H1 (cell line): ENCODE measurements at regions not wholly inside any gene's neighbourhood (a gene's known extent, or its start where the extent isn't known, plus 50 kb on each side); places are given as distances from the start of the nearest gene placed in this dataset.

ENCODE experiments used
- CTCF ChIA-PET: fragments of 300-600 bp; sonication (Branson Sonifier 250); formaldehyde crosslinking; loops from one replicate; lab custom pipeline; 2021; ENCODE audit not compliant: partially characterized antibody; lab: Charles Lee
- POLR2A ChIA-PET: fragments of 300-600 bp; sonication (Branson Sonifier 250); formaldehyde crosslinking; loops from one replicate; lab custom pipeline; 2021; ENCODE audit warnings: inconsistent platforms; ENCODE audit not compliant: partially characterized antibody; lab: Charles Lee
- DNase-seq, 2 experiments: peaks; one replicate each; pipeline versions ENCODE4 v3.0.0 to v3.0.0-alpha.2; 2010 to 2022; ENCODE audit warnings: low spot score in 2 of 2, low read depth in 1 of 2, mixed read lengths in 1 of 2
- FAIRE-seq: peaks from 2 replicates; lab custom pipeline; 2011; peaks lifted over from hg19 to GRCh38; lab: Jason Lieb, UNC
- H2AFZ ChIP-seq: 2 replicates; pipeline ENCODE4 v1.8.1; 2012; ENCODE audit warnings: low read length, inconsistent platforms
- H2AK5ac ChIP-seq: 2 replicates; pipeline ENCODE4 v1.6.1; 2013; ENCODE audit warnings: low read depth, low read length
- H2BK120ac ChIP-seq: replicated peaks from 2 replicates; pipeline ENCODE3; 2013; ENCODE audit warnings: low read depth, low read length, inconsistent platforms
- H2BK12ac ChIP-seq: 2 replicates; pipeline ENCODE4 v1.6.1; 2013; ENCODE audit warnings: low read depth, low read length
- H2BK15ac ChIP-seq: 2 replicates; pipeline ENCODE4 v1.6.1; 2013; ENCODE audit warnings: low read length
- H2BK20ac ChIP-seq: 2 replicates; pipeline ENCODE4 v1.6.1; 2013; ENCODE audit warnings: low read length
- H2BK5ac ChIP-seq: 2 replicates; pipeline ENCODE4 v1.6.1; 2013; ENCODE audit warnings: low read depth, low read length
- H3K14ac ChIP-seq: 2 replicates; pipeline ENCODE4 v1.6.1; 2013; ENCODE audit warnings: inconsistent platforms; ENCODE audit not compliant: insufficient read length
- H3K18ac ChIP-seq: 2 replicates; pipeline ENCODE4 v1.6.1; 2013; ENCODE audit warnings: low read length; ENCODE audit errors: extremely low read depth
- H3K23ac ChIP-seq: 2 replicates; pipeline ENCODE4 v1.6.1; 2013; ENCODE audit warnings: inconsistent platforms; ENCODE audit not compliant: insufficient read length
- H3K23me2 ChIP-seq: 2 replicates; pipeline ENCODE4 v1.6.1; 2013; ENCODE audit warnings: low read depth, low read length
- H3K27ac ChIP-seq: 2 replicates; pipeline ENCODE4 v1.6.1; 2011; ENCODE audit warnings: low read depth, low read length, inconsistent platforms
- H3K27me3 ChIP-seq, 4 experiments: replicated peaks in 1 of 4; 1 replicate in 1 of 4; 2 replicates in 3 of 4; pipeline versions ENCODE4 v1.6.1 to v1.8.1; 2011 to 2013; ENCODE audit warnings: low read length in 3 of 4, mild to moderate bottlenecking in 3 of 4, inconsistent platforms in 2 of 4, mixed read lengths in 2 of 4, moderate library complexity in 1 of 4; ENCODE audit not compliant: control insufficient read depth in 3 of 4, insufficient read depth in 3 of 4; ENCODE audit errors: extremely low read depth in 1 of 4
- H3K36me3 ChIP-seq, 4 experiments: 2 replicates each; pipeline versions ENCODE4 v1.6.1 to v1.8.1; 2011 to 2013; ENCODE audit warnings: mild to moderate bottlenecking in 4 of 4, low read length in 3 of 4, moderate library complexity in 2 of 4, control low read depth in 1 of 4, inconsistent platforms in 1 of 4; ENCODE audit not compliant: insufficient read depth in 4 of 4, control insufficient read depth in 2 of 4
- H3K4ac ChIP-seq: replicated peaks from 2 replicates; pipeline ENCODE3; 2013; ENCODE audit warnings: low read length, low read depth, mixed read lengths, inconsistent platforms; ENCODE audit not compliant: insufficient read length
- H3K4me1 ChIP-seq, 4 experiments: replicated peaks in 1 of 4; 1 replicate in 1 of 4; 2 replicates in 3 of 4; pipeline versions ENCODE4 v1.6.1 to v1.8.1; 2011 to 2013; ENCODE audit warnings: low read length in 3 of 4, inconsistent platforms in 2 of 4, mixed read lengths in 1 of 4; ENCODE audit not compliant: insufficient read depth in 4 of 4, control insufficient read depth in 3 of 4
- H3K4me2 ChIP-seq, 2 experiments: 2 replicates each; pipeline versions ENCODE4 v1.6.1 to v1.8.1; 2011 to 2013; ENCODE audit warnings: low read depth in 2 of 2, low read length in 2 of 2, control low read depth in 1 of 2, inconsistent platforms in 1 of 2, mild to moderate bottlenecking in 1 of 2; ENCODE audit not compliant: insufficient read depth in 1 of 2
- H3K4me3 ChIP-seq, 4 experiments: fragments of 200-600, 300-600 bp in 1 of 4; sonication (generic), shearing (Covaris generic), sonication (Bioruptor Twin) in 1 of 4; 2 replicates each; pipeline versions ENCODE4 v1.5.1 to v1.8.1; 2011 to 2016; ENCODE audit warnings: low read length in 4 of 4, low read depth in 3 of 4, control low read depth in 2 of 4, inconsistent platforms in 2 of 4, mild to moderate bottlenecking in 2 of 4, mixed read lengths in 1 of 4, moderate library complexity in 1 of 4; ENCODE audit not compliant: insufficient read depth in 2 of 4; ENCODE audit errors: extremely low read depth in 1 of 4
- H3K56ac ChIP-seq: replicated peaks from 2 replicates; pipeline ENCODE3; 2013; ENCODE audit warnings: low read depth, mild to moderate bottlenecking, mixed read lengths, low read length, inconsistent platforms; ENCODE audit not compliant: insufficient read length
- H3K79me1 ChIP-seq: 2 replicates; pipeline ENCODE4 v1.6.1; 2013; ENCODE audit warnings: low read depth, low read length, control low read depth
- H3K79me2 ChIP-seq, 2 experiments: 2 replicates each; pipeline versions ENCODE4 v1.6.1 to v1.8.1; 2012 to 2013; ENCODE audit warnings: low read length in 2 of 2, mild to moderate bottlenecking in 2 of 2, inconsistent platforms in 1 of 2; ENCODE audit not compliant: insufficient read depth in 2 of 2, control insufficient read depth in 1 of 2
- H3K9ac ChIP-seq, 4 experiments: replicated peaks in 1 of 4; 1 replicate in 1 of 4; 2 replicates in 3 of 4; pipeline versions ENCODE4 v1.6.1 to v1.8.1; 2011 to 2013; ENCODE audit warnings: low read depth in 3 of 4, low read length in 3 of 4, control low read depth in 2 of 4, mild to moderate bottlenecking in 2 of 4, moderate library complexity in 2 of 4, inconsistent platforms in 1 of 4; ENCODE audit errors: extremely low read depth in 1 of 4
- H3K9me3 ChIP-seq, 2 experiments: 2 replicates each; pipeline versions ENCODE4 v1.6.1 to v1.8.1; 2012 to 2013; ENCODE audit warnings: mild to moderate bottlenecking in 2 of 2, moderate library complexity in 2 of 2, control low read depth in 1 of 2, inconsistent platforms in 1 of 2, low read depth in 1 of 2, low read length in 1 of 2, mixed read lengths in 1 of 2; ENCODE audit not compliant: insufficient read depth in 2 of 2
- H4K20me1 ChIP-seq, 2 experiments: replicated peaks in 1 of 2; 2 replicates each; pipeline versions ENCODE3 to v1.8.1; 2011 to 2013; ENCODE audit warnings: inconsistent platforms in 2 of 2, low read length in 2 of 2, mild to moderate bottlenecking in 1 of 2; ENCODE audit not compliant: insufficient read depth in 2 of 2, control insufficient read depth in 1 of 2
- H4K5ac ChIP-seq: 2 replicates; pipeline ENCODE4 v1.6.1; 2013; ENCODE audit warnings: low read length, low read depth, mixed read lengths, inconsistent platforms; ENCODE audit not compliant: insufficient read length
- H4K8ac ChIP-seq: 2 replicates; pipeline ENCODE4 v1.8.0; 2013; ENCODE audit warnings: mild to moderate bottlenecking, moderate library complexity, low read length, inconsistent platforms; ENCODE audit not compliant: insufficient read depth; ENCODE audit errors: extremely low read depth
- H4K91ac ChIP-seq: replicated peaks from 2 replicates; pipeline ENCODE3; 2013; ENCODE audit warnings: low read length, mixed read lengths, inconsistent platforms; ENCODE audit not compliant: insufficient read length
- GABPA ChIP-seq: IDR thresholded peaks from 2 replicates; pipeline ENCODE4 v1.6.1; 2011; ENCODE audit warnings: mild to moderate bottlenecking, low read length, moderate library complexity, borderline replicate concordance; ENCODE audit not compliant: insufficient read depth
- WGBS, 2 experiments: shearing (Covaris generic) in 1 of 2; methylation state at CpG; one replicate each; pipeline versions ENCODE4 v1.1.6 to v1.1.7; 2013 to 2015; ENCODE audit warnings: low lambda C conversion rate in 2 of 2, mixed read lengths in 2 of 2, inconsistent platforms in 1 of 2, low coverage in 1 of 2, missing lambda C conversion rate in 1 of 2; ENCODE audit not compliant: insufficient replicate concordance in 2 of 2, insufficient coverage in 1 of 2, insufficient read length in 1 of 2; ENCODE audit errors: extremely low coverage in 1 of 2, missing lambda C conversion rate in 1 of 2; 5-methylcytosine and 5-hydroxymethylcytosine counted together

DNA sequence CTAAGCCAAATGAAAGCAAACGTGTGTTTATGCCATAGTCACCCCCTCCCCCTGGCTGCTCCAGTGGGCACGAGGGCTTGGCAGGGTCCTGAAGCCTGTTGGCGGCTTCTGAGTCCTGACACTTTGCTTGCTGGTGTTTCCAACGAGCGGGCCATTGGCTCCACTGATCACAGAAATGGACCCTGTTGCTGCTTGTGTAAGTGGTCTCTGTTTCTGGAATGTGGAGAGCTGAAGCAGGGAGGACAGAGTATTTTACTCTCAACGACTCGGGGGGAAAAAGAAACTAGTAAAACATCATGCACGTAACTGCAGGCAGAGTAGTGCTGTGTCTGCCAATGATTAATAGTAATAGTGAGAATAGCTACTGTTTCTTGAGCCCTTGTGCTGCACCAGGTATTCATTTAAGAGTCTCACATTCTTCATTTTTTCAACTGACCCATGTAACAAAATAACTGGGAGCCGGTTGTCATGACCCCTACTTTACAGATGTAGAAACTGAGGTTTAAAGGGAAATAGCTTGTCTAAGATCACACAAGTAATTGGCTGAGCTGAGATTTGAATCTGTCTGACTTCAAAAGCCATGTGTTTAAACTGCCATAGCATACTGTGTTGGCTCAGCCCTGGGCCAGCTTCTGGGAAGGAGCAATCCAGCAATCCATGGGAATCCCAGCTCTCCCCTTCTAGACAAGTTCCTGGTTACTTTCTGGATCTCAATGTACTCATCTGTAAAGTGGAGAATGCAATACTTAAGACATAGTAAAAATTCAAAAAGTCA is 526.7 kb downstream of the INSC start:
- Histone ChIP-seq H4K91ac (no peak overlapping the region), H3K4me1 (no peaks in the 10 kb centered on the region), H2BK5ac (no peak overlapping the region), H2BK120ac (no peak overlapping the region), H3K79me2 (no peaks in the 10 kb centered on the region), H4K5ac (no peak overlapping the region), H4K20me1 (no peaks in the 10 kb centered on the region), H3K14ac (no peak overlapping the region), H3K4me2 (no peak overlapping the region), H2BK20ac (no peak overlapping the region), H4K8ac (no peak overlapping the region), H3K4ac (no peak overlapping the region), H3K23ac (no peak overlapping the region), H2BK12ac (no peak overlapping the region), H2AFZ (no peak overlapping the region), H2AK5ac (no peak overlapping the region), H3K36me3 (no peaks in the 10 kb centered on the region), H2BK15ac (no peak overlapping the region), H3K27ac (no peak overlapping the region), H3K23me2 (no peaks in the 10 kb centered on the region), H3K56ac (no peak overlapping the region), H3K4me3 (no peak overlapping the region), H3K27me3 (no peaks in the 10 kb centered on the region), H3K79me1 (no peaks in the 10 kb centered on the region), H3K18ac (no peak overlapping the region), H3K9me3 (peaks cover 4 to 7% of the 10 kb centered on the region in 2 experiments; a peak in 1 of 4 replicates), H3K9ac (no peak overlapping the region)
- POLR2A ChIA-PET = no interaction called here
- TF ChIP-seq GABPA = no peak
- CTCF ChIA-PET = interaction anchor here (0.7 to 3.1 kb wide), 6 partner anchors 8 to 317 kb away, joined by 3 to 14 read pairs (median 4); no protein-coding TSS in a partner anchor
- DNase-seq = no peak
- FAIRE-seq = no peak
- WGBS, 2 experiments = 89% methylated on average over 9 of the region's 9 CpGs; no CpG with 5 or more reads in 1 of the 2 experiments
